Testis (tissue), 2 donors: ENCODE measurements at regions not wholly inside any gene's neighbourhood (a gene's known extent, or its start where the extent isn't known, plus 50 kb on each side); places are given as distances from the start of the nearest gene placed in this dataset.

Source experiments
- POLR2A ChIP-seq: fragments of 450-650 bp; IDR thresholded peaks from one replicate; pipeline ENCODE4 v1.6.1; 2017; ENCODE audit warnings: antibody characterized with exemption, mild to moderate bottlenecking, moderate library complexity
- TF ChIP-seq, protein P1 (sequence below), 3 experiments: fragments of 450-650 bp in 2 of 3; fragments of 200-600 bp in 1 of 3; sonication (generic) in 1 of 3; IDR thresholded peaks; one replicate each; pipeline ENCODE4 v1.5.1; 2016 to 2019; ENCODE audit warnings: antibody characterized with exemption in 3 of 3, mild to moderate bottlenecking in 2 of 3, moderate library complexity in 1 of 3

- TF ChIP-seq POLR2A: no peak
- TF ChIP-seq, protein P1, sequence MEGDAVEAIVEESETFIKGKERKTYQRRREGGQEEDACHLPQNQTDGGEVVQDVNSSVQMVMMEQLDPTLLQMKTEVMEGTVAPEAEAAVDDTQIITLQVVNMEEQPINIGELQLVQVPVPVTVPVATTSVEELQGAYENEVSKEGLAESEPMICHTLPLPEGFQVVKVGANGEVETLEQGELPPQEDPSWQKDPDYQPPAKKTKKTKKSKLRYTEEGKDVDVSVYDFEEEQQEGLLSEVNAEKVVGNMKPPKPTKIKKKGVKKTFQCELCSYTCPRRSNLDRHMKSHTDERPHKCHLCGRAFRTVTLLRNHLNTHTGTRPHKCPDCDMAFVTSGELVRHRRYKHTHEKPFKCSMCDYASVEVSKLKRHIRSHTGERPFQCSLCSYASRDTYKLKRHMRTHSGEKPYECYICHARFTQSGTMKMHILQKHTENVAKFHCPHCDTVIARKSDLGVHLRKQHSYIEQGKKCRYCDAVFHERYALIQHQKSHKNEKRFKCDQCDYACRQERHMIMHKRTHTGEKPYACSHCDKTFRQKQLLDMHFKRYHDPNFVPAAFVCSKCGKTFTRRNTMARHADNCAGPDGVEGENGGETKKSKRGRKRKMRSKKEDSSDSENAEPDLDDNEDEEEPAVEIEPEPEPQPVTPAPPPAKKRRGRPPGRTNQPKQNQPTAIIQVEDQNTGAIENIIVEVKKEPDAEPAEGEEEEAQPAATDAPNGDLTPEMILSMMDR (IDR thresholded peaks at IDR 0.05): no peak
Observed at GRCh38 chr5:89168766-89169165, 285.8 kb upstream of the MEF2C start.
